ENCODE measurements at regions not wholly inside any gene's neighbourhood (a gene's known extent, or its start where the extent isn't known, plus 50 kb on each side); places are given as distances from the start of the nearest gene placed in this dataset.

- FAIRE-seq (no peak), DNase-seq (ENCODE audit: low read depth, low spot score) (no peak)
- no TSS peak for BruUV-seq (replicated peaks)
- Histone ChIP-seq H3K27me3 (ENCODE audit: control insufficient read depth in 2 of 2, insufficient read depth in 2 of 2, low read length in 2 of 2) (no peaks in the 10 kb centered on the region), H3K27ac (ENCODE audit: insufficient read depth, low read depth, low read length) (no peak overlapping the region), H3K9ac (replicated peaks; ENCODE audit: extremely low read depth, insufficient read depth, low read length) (no peak overlapping the region), H3K9me1 (replicated peaks; ENCODE audit: control insufficient read depth, extremely low read depth, insufficient read depth, low read length) (no peaks in the 10 kb centered on the region), H3K36me3 (ENCODE audit: control insufficient read depth in 2 of 2, extremely low read depth in 1 of 2, insufficient read depth in 2 of 2, low read length in 2 of 2) (no peaks in the 10 kb centered on the region), H3K9me3 (replicated peaks; ENCODE audit: control insufficient read depth, insufficient read depth, low read length) (no peaks in the 10 kb centered on the region), H3K4me1 (ENCODE audit: control insufficient read depth, extremely low read depth, insufficient read depth, low read length) (no peaks in the 10 kb centered on the region), H3K79me2 (ENCODE audit: control insufficient read depth, insufficient read depth, low read length) (no peaks in the 10 kb centered on the region), H2AFZ (ENCODE audit: low read depth, low read length) (no peak overlapping the region), H3K4me3 (replicated peaks in 1 of 3; ENCODE audit: insufficient read depth in 1 of 3, low read depth in 1 of 3, low read length in 3 of 3) (no peak overlapping the region), H4K20me1 (replicated peaks; ENCODE audit: control insufficient read depth, extremely low read depth, insufficient read depth, low read length) (no peaks in the 10 kb centered on the region), H3K4me2 (ENCODE audit: insufficient read depth, low read length) (no peak overlapping the region)
- TF ChIP-seq MYC (IDR thresholded peaks at IDR 0.05; ENCODE audit: low read depth, low read length) (no peak), JUN (IDR thresholded peaks at IDR 0.05; ENCODE audit: borderline replicate concordance, insufficient read depth, insufficient read length, low read depth) (no peak), EZH2 (IDR thresholded peaks at IDR 0.05; ENCODE audit: borderline replicate concordance, low read depth, low read length, severe bottlenecking) (no peak), POLR2A (IDR thresholded peaks at IDR 0.05; ENCODE audit: low read depth, low read length) (no peak), FOS (IDR thresholded peaks at IDR 0.05; ENCODE audit: borderline replicate concordance, insufficient read depth, low read length) (no peak), MAX (IDR thresholded peaks at IDR 0.05; ENCODE audit: insufficient read depth, insufficient read length) (no peak), GATA2 (IDR thresholded peaks at IDR 0.05; ENCODE audit: insufficient read depth, insufficient read length, low read depth, low read length) (no peak), POLR2AphosphoS5 (IDR thresholded peaks at IDR 0.05; ENCODE audit: insufficient read depth, low read depth, low read length) (no peak)
- POLR2A ChIA-PET, result no interaction called here
- dilution Hi-C loops (cut with MboI; ENCODE audit: extremely low pct_ligation_motif_present, low sequenced_read_pairs) (no loop called here), intact Hi-C loops (cut with micrococcal nuclease) (no loop called here)
- CTCF ChIA-PET, result no interaction called here
Observed at GRCh38 chr10:125225051-125225450, 64.7 kb upstream of the CTBP2 start.
